ENCODE measurements at regions not wholly inside any gene's neighbourhood (a gene's known extent, or its start where the extent isn't known, plus 50 kb on each side); places are given as distances from the start of the nearest gene placed in this dataset.

GRCh38 chr2:45096996-45097395 is 87.7 kb upstream of the SIX2 start:
- TF ChIP-seq CTCF (IDR thresholded peaks at IDR 0.05) (no peak), POLR2A (IDR thresholded peaks at IDR 0.05) (no peak)
